ENCODE measurements at regions not wholly inside any gene's neighbourhood (a gene's known extent, or its start where the extent isn't known, plus 50 kb on each side); places are given as distances from the start of the nearest gene placed in this dataset.

DNA sequence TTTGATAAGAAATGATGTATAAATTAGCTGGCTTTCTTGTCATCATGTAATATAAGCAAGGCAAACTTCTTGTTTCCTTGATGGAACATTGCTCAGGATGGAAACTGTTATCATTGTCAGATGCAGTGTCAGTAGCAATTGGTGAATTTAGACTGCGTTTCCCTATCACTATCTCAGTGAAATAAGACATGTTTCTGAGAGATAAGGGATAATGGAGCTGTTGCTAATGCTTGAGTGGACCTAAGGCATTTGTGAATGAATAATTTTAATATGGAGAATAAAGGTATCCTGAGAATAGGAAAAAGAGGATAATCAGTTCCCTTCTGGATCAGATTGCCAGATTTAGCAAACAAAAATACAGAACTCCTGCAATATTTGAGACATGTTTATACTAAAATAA lies 160.9 kb downstream of the HLX start:
- Histone ChIP-seq H3F3A (ENCODE audit: insufficient read depth, low read length) (no peaks in the 10 kb centered on the region), H3K4me3 (ENCODE audit: low read depth, low read length, poor library complexity, severe bottlenecking) (no peak overlapping the region), H3K9ac (ENCODE audit: low read length) (no peak overlapping the region), H4K20me1 (ENCODE audit: insufficient read depth, low read length) (no peaks in the 10 kb centered on the region), H3K4me1 (ENCODE audit: insufficient read depth, low read length, severe bottlenecking) (no peaks in the 10 kb centered on the region), H3K9me2 (ENCODE audit: low read depth, low read length) (no peaks in the 10 kb centered on the region), H3K4me2 (ENCODE audit: low read length) (no peak overlapping the region), H2AFZ (ENCODE audit: low read length) (no peak overlapping the region), H3K9me3 (ENCODE audit: low read length) (no peaks in the 10 kb centered on the region), H3K27me3 (ENCODE audit: insufficient read depth, low read length) (no peaks in the 10 kb centered on the region), H3K36me3 (ENCODE audit: insufficient read depth, low read length) (no peaks in the 10 kb centered on the region), H3K27ac (ENCODE audit: low read depth, low read length, poor library complexity, severe bottlenecking) (no peak overlapping the region), H3K79me2 (ENCODE audit: insufficient read depth, low read length) (no peaks in the 10 kb centered on the region)
- no peak for TF ChIP-seq EZH2 (IDR thresholded peaks at IDR 0.05; ENCODE audit: borderline replicate concordance, low read length)
- TF ChIP-seq, protein P1, sequence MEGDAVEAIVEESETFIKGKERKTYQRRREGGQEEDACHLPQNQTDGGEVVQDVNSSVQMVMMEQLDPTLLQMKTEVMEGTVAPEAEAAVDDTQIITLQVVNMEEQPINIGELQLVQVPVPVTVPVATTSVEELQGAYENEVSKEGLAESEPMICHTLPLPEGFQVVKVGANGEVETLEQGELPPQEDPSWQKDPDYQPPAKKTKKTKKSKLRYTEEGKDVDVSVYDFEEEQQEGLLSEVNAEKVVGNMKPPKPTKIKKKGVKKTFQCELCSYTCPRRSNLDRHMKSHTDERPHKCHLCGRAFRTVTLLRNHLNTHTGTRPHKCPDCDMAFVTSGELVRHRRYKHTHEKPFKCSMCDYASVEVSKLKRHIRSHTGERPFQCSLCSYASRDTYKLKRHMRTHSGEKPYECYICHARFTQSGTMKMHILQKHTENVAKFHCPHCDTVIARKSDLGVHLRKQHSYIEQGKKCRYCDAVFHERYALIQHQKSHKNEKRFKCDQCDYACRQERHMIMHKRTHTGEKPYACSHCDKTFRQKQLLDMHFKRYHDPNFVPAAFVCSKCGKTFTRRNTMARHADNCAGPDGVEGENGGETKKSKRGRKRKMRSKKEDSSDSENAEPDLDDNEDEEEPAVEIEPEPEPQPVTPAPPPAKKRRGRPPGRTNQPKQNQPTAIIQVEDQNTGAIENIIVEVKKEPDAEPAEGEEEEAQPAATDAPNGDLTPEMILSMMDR (IDR thresholded peaks at IDR 0.05; ENCODE audit: low read length), result no peak

DNA sequence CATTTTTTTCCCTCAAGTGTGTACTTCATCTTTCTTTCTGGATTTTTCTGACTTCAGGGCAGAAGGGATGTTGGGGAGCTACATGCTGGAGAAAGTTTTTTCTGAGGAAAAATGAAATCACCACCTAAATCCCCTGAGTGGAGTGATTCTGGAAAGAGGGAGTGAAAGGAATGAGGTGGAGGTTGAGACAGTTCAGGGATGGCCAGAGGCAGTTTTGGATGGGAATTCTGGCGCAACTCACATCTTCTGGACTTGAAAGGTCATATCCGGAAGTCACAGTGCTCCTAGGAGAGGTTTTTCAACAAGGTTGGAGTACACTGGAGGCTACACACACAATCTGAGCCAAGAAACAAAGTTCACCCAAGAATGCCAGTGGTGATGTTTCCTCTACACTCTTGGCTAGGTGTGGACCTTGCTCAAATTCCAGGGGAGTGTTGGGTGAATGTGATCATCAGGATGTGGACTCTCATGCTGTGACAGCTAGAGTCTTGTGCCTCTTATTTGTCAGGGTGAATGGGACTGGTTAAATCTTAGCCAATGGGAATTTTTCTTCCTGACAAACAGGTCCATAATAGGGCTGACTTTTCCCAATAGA lies 161.5 kb downstream of the HLX start:
- H3K36me3 ChIP-seq (ENCODE audit: insufficient read depth, low read length), result no peaks in the 10 kb centered on the region
- no peaks in the 10 kb centered on the region for H3K9me3 ChIP-seq (ENCODE audit: low read length)
- H4K20me1 ChIP-seq (ENCODE audit: insufficient read depth, low read length), result no peaks in the 10 kb centered on the region
- H3K27me3 ChIP-seq (ENCODE audit: insufficient read depth, low read length), result no peaks in the 10 kb centered on the region
- H3K4me2 ChIP-seq (ENCODE audit: low read length), result no peak overlapping the region
- no peak overlapping the region for H2AFZ ChIP-seq (ENCODE audit: low read length)
- TF ChIP-seq EZH2 (IDR thresholded peaks at IDR 0.05; ENCODE audit: borderline replicate concordance, low read length), result no peak
- TF ChIP-seq, protein P1 (IDR thresholded peaks at IDR 0.05; ENCODE audit: low read length), result no peak
- no peaks in the 10 kb centered on the region for H3K9me2 ChIP-seq (ENCODE audit: low read depth, low read length)
- no peak overlapping the region for H3K9ac ChIP-seq (ENCODE audit: low read length)
- no peak overlapping the region for H3K4me3 ChIP-seq (ENCODE audit: low read depth, low read length, poor library complexity, severe bottlenecking)
- H3F3A ChIP-seq (ENCODE audit: insufficient read depth, low read length), result no peaks in the 10 kb centered on the region
- H3K4me1 ChIP-seq (ENCODE audit: insufficient read depth, low read length, severe bottlenecking), result no peaks in the 10 kb centered on the region
- no peak overlapping the region for H3K27ac ChIP-seq (ENCODE audit: low read depth, low read length, poor library complexity, severe bottlenecking)
- H3K79me2 ChIP-seq (ENCODE audit: insufficient read depth, low read length), result no peaks in the 10 kb centered on the region

DNA sequence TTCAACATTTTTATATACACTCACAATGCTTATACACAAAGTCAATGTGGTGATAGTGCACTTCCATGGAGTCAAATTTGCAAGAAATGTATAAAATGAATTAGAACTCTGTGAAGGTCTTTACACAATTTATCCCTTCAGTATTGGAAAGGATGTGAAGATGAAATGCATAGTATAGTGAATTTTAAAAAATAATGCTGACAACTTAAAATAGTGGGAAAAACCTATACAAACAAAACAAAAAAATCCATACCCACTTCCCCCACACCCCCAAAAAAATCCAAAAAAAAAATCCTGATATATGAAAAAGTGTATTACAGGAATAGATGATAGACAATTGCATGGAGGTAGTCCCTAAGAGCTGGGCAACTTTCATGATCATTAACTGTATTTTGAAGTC lies 165.3 kb downstream of the HLX start:
- Histone ChIP-seq H3K79me2 (ENCODE audit: insufficient read depth, low read length) (no peaks in the 10 kb centered on the region), H3K4me1 (ENCODE audit: insufficient read depth, low read length, severe bottlenecking) (no peaks in the 10 kb centered on the region), H3F3A (ENCODE audit: insufficient read depth, low read length) (no peaks in the 10 kb centered on the region), H3K9me3 (ENCODE audit: low read length) (no peaks in the 10 kb centered on the region), H3K4me2 (ENCODE audit: low read length) (no peak overlapping the region), H3K9ac (ENCODE audit: low read length) (no peak overlapping the region), H4K20me1 (ENCODE audit: insufficient read depth, low read length) (no peaks in the 10 kb centered on the region), H3K9me2 (ENCODE audit: low read depth, low read length) (no peaks in the 10 kb centered on the region), H2AFZ (ENCODE audit: low read length) (no peak overlapping the region), H3K36me3 (ENCODE audit: insufficient read depth, low read length) (no peaks in the 10 kb centered on the region), H3K4me3 (ENCODE audit: low read depth, low read length, poor library complexity, severe bottlenecking) (no peak overlapping the region), H3K27ac (ENCODE audit: low read depth, low read length, poor library complexity, severe bottlenecking) (no peak overlapping the region), H3K27me3 (ENCODE audit: insufficient read depth, low read length) (no peaks in the 10 kb centered on the region)
- TF ChIP-seq EZH2 (IDR thresholded peaks at IDR 0.05; ENCODE audit: borderline replicate concordance, low read length), result no peak
- TF ChIP-seq, protein P1 (IDR thresholded peaks at IDR 0.05; ENCODE audit: low read length), result no peak
